ENCODE measurements at regions not wholly inside any gene's neighbourhood (a gene's known extent, or its start where the extent isn't known, plus 50 kb on each side); places are given as distances from the start of the nearest gene placed in this dataset.

DNA sequence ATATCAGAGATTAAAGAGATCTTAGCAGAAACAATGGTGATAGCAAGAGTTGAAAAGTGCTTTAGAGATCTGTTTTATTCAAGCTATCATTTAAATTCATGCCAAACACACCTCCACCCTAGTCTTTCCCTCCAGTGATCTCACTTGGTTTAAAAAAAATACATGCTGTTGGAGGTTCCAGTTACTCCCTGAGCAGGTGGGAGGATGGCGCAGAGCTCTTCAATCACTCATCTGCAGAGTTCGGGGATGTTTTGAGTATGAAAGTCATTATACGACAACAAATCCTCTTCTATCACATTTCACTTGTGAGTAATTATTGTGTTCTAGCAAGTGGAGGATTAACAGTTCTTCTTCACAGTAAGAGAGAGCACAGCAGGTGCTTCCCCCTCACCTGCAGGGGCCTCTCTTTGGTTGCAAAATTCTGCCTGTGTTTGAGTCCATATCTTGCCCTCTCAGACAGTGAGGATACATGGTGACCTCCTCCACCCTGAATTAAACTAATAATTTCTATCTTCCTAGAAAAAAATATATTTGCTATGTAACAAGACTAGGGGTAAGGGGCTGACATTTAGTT, 376.7 kb downstream of the LIG4 start:
- TF ChIP-seq POLR2A (IDR thresholded peaks at IDR 0.05), result no peak
- TF ChIP-seq EP300 (IDR thresholded peaks at IDR 0.05), result no peak
- TF ChIP-seq, protein P1, sequence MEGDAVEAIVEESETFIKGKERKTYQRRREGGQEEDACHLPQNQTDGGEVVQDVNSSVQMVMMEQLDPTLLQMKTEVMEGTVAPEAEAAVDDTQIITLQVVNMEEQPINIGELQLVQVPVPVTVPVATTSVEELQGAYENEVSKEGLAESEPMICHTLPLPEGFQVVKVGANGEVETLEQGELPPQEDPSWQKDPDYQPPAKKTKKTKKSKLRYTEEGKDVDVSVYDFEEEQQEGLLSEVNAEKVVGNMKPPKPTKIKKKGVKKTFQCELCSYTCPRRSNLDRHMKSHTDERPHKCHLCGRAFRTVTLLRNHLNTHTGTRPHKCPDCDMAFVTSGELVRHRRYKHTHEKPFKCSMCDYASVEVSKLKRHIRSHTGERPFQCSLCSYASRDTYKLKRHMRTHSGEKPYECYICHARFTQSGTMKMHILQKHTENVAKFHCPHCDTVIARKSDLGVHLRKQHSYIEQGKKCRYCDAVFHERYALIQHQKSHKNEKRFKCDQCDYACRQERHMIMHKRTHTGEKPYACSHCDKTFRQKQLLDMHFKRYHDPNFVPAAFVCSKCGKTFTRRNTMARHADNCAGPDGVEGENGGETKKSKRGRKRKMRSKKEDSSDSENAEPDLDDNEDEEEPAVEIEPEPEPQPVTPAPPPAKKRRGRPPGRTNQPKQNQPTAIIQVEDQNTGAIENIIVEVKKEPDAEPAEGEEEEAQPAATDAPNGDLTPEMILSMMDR (IDR thresholded peaks at IDR 0.05), result no peak
- TF ChIP-seq POLR2AphosphoS5 (IDR thresholded peaks at IDR 0.05), result no peak
